ENCODE measurements at regions not wholly inside any gene's neighbourhood (a gene's known extent, or its start where the extent isn't known, plus 50 kb on each side); places are given as distances from the start of the nearest gene placed in this dataset.

- TF ChIP-seq, protein P1, sequence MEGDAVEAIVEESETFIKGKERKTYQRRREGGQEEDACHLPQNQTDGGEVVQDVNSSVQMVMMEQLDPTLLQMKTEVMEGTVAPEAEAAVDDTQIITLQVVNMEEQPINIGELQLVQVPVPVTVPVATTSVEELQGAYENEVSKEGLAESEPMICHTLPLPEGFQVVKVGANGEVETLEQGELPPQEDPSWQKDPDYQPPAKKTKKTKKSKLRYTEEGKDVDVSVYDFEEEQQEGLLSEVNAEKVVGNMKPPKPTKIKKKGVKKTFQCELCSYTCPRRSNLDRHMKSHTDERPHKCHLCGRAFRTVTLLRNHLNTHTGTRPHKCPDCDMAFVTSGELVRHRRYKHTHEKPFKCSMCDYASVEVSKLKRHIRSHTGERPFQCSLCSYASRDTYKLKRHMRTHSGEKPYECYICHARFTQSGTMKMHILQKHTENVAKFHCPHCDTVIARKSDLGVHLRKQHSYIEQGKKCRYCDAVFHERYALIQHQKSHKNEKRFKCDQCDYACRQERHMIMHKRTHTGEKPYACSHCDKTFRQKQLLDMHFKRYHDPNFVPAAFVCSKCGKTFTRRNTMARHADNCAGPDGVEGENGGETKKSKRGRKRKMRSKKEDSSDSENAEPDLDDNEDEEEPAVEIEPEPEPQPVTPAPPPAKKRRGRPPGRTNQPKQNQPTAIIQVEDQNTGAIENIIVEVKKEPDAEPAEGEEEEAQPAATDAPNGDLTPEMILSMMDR (IDR thresholded peaks at IDR 0.05; ENCODE audit: low read depth, low read length) = no peak
- TF ChIP-seq POLR2A (IDR thresholded peaks at IDR 0.05; ENCODE audit: extremely low read depth, insufficient read length) (no peak), MAX (IDR thresholded peaks at IDR 0.05; ENCODE audit: low read depth, low read length) (no peak)
These were observed 133.5 kb upstream of the KL start for GRCh38 chr13:32882691-32883090.

Measured in NB4 (cell line).